ENCODE measurements at regions not wholly inside any gene's neighbourhood (a gene's known extent, or its start where the extent isn't known, plus 50 kb on each side); places are given as distances from the start of the nearest gene placed in this dataset.

DNA sequence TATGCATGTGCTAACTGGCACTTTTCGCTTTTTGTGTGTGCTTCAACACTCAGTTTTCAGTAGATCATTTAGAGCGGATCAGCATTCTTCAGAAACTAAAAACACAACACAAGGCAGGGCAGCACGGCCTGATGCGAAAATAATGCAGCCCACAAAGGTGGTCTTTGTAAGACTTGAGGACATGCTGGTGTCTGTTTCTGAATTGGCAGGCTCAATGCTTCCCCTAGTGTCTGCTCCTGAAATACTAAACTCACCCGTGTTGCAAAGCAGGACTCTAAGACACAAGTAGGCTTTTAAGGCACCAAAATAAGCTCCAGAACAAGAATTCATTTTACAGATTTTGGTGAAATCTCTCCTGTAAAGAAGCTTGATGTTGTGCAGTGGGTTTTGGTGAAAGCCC is 676.5 kb downstream of the TENT5A start:
- no peak for DNase-seq (ENCODE audit: low spot score)
- no peak for ATAC-seq (ENCODE audit: low FRiP score)
- TF ChIP-seq, protein P1, sequence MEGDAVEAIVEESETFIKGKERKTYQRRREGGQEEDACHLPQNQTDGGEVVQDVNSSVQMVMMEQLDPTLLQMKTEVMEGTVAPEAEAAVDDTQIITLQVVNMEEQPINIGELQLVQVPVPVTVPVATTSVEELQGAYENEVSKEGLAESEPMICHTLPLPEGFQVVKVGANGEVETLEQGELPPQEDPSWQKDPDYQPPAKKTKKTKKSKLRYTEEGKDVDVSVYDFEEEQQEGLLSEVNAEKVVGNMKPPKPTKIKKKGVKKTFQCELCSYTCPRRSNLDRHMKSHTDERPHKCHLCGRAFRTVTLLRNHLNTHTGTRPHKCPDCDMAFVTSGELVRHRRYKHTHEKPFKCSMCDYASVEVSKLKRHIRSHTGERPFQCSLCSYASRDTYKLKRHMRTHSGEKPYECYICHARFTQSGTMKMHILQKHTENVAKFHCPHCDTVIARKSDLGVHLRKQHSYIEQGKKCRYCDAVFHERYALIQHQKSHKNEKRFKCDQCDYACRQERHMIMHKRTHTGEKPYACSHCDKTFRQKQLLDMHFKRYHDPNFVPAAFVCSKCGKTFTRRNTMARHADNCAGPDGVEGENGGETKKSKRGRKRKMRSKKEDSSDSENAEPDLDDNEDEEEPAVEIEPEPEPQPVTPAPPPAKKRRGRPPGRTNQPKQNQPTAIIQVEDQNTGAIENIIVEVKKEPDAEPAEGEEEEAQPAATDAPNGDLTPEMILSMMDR (IDR thresholded peaks at IDR 0.05), result no peak

DNA sequence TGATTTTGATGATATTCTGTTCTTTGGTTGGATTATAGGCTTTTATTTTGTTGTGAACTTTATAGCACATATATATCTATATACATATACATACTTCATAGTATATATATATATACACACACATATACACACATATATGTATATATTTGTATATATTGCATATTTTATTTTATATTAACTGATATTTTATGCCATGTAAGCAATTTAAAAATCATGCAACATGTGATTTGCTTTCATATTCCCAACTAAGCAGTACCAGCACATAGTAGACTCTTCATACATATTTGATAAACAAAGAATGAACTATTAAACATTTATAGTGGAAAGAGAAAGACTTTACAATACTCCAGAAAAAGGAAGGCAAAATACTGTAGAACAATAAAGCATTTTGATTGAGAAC is 679.2 kb downstream of the TENT5A start:
- TF ChIP-seq, protein P1 (IDR thresholded peaks at IDR 0.05), result no peak
- ATAC-seq (ENCODE audit: low FRiP score), result no peak
- DNase-seq (ENCODE audit: low spot score), result no peak

DNA sequence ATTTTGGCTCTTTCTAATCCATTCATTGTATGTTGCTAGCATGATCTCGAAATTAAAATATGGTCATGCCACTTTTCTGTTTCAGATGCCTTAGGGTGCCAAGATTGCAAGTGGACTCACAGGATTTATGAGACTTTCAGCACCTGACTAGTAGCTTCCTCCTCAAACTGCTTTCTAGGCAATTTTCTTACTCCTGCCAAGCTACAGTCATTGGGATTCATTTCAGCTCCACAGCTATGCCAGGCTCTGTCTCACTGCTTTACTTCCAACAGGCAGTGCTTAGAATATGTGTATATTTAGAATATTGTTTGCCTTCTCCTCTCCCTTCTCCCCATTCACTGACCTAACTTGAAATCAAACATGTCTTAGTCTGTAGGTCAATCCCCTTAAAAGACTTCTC is 681.4 kb downstream of the TENT5A start:
- ATAC-seq (ENCODE audit: low FRiP score) (no peak), DNase-seq (ENCODE audit: low spot score) (no peak)
- TF ChIP-seq, protein P1 (IDR thresholded peaks at IDR 0.05), result no peak

DNA sequence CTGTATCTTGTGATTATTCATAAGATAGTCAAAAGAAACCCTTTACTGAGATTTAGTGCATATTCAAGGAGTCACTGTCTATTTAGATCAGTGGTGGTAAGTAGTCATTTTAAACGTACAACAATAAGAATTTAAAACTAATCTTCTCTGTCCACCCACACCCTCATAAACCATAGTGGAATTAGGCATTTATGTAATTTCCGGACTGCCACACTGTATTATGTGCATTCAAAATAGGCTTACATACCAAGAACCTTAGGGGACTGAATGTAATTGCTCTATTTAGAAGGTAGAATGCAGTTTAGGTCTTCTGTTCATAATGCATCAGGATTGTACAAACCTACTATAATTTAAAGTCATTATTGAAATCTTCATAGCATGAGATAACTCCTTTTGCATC is 685.4 kb downstream of the TENT5A start:
- DNase-seq (ENCODE audit: low spot score) (no peak), ATAC-seq (ENCODE audit: low FRiP score) (no peak)
- TF ChIP-seq, protein P1 (IDR thresholded peaks at IDR 0.05), result no peak

DNA sequence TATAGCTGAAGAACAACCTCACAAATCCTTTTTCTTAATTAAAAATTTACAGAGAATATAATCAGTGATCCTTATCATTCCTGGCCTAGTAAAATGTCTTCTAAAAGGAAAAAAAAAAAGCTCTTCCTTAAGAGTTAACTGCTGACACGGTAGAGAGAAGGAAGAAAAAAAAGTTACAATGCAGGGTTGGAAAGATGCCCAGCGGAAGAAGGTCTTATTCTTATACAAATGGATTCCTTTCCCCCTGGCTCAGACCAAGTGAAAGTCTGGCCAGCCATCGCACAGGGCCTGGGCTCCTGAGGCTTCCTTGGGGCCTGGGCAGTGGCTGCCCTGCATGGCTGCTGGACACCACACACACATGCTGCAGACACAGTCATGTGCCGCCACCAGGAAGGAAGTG is 688.6 kb downstream of the TENT5A start:
- ATAC-seq (ENCODE audit: low FRiP score) (no peak), DNase-seq (ENCODE audit: low spot score) (no peak)
- TF ChIP-seq, protein P1 (IDR thresholded peaks at IDR 0.05), result no peak

DNA sequence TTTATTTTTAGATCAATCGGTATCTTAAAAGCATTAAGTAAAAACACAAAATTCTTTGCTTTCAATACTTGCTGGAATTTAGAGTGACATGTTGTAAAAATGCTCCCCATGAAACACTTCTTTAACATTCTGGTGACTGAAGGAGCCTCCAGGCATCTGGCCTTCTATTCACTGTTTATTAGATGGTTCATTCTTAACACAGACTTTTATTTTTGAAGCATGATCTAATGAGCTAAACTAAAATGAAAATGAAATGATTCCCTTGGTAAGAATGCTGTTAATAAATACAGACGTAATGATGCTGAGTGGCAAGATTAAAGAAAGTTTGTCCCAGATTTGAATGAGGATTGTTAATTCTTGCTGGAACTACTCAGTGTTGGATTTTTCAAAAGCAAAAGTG is 698.4 kb downstream of the TENT5A start:
- TF ChIP-seq, protein P1 (IDR thresholded peaks at IDR 0.05), result no peak
- no peak for ATAC-seq (ENCODE audit: low FRiP score)
- no peak for DNase-seq (ENCODE audit: low spot score)

DNA sequence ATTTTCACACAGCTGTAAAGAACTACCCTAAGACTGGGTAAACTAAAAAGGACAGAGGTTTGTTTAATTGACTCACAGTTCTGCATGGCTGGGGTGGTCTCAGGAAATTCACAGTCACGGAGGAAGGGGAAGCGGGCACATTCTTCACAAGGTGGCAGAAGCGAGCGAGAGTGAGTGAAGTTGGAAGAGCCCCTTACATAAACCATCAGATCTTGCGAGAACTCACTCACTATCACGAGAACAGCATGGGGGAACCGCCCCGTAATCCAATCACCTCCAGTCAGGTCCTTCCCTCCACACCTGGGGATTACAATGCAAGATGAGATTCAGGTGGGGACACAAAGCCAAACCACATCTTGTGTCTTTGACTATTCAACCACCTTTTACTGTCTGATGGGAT is 700.5 kb downstream of the TENT5A start:
- ATAC-seq (ENCODE audit: low FRiP score) (no peak), DNase-seq (ENCODE audit: low spot score) (no peak)
- TF ChIP-seq, protein P1 (IDR thresholded peaks at IDR 0.05), result no peak
